Skeletal muscle satellite cell (primary cell): ENCODE measurements at regions not wholly inside any gene's neighbourhood (a gene's known extent, or its start where the extent isn't known, plus 50 kb on each side); places are given as distances from the start of the nearest gene placed in this dataset.

Experiments used
- H3K27me3 ChIP-seq: 2 replicates; pipeline ENCODE4 v1.7.0; 2013; ENCODE audit warnings: low read length; ENCODE audit not compliant: control insufficient read depth, insufficient read depth
- H3K36me3 ChIP-seq: 2 replicates; pipeline ENCODE4 v1.7.0; 2013; ENCODE audit warnings: mild to moderate bottlenecking, control low read depth, low read length; ENCODE audit not compliant: insufficient read depth
- H3K4me1 ChIP-seq: 2 replicates; pipeline ENCODE4 v1.7.0; 2013; ENCODE audit warnings: low read length; ENCODE audit not compliant: control insufficient read depth, insufficient read depth
- H3K4me2 ChIP-seq: 2 replicates; pipeline ENCODE4 v1.7.0; 2013; ENCODE audit warnings: mild to moderate bottlenecking, low read length
- H3K4me3 ChIP-seq: 2 replicates; pipeline ENCODE4 v1.7.0; 2013; ENCODE audit warnings: low read length
- H3K9ac ChIP-seq: 2 replicates; pipeline ENCODE4 v1.7.0; 2013; ENCODE audit warnings: mild to moderate bottlenecking, low read depth, low read length, moderate library complexity
- H3K9me3 ChIP-seq: replicated peaks from 2 replicates; pipeline ENCODE4 v1.7.0; 2013; ENCODE audit warnings: mild to moderate bottlenecking, control low read depth, low read length

DNA sequence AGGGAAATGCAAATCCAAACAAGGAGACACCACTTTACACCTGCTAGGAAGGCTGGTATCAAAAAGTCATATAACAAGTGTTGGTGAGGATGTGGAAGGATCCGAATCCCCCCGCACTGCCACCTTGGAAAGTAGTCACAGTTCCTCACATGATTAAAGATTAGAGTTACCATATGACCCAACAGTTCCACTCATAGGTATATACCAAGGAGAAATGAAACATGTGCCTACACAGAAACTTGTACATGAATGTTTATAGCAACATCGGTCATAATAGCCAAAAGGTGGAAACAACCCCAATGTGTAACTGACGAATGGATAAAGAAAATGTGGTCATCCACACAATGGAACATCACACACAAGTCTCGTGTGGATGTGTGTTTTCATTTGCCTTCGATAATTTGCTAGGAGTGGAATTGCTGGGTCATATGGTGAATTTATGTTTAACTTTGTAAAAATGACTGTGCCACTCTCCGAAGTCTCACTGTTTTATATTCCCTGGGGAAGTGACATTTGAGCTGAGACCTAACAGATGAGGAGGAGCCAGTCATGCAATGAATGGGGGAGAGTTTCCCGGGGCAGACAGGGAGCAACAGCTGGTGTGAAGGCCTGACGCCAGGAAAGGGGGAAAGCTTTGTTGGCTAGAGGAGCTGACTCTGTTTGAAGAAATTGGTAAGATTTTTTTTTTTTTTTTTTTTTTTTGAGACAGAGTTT lies 125.9 kb upstream of the MLN start:
- Histone ChIP-seq H3K4me2 (no peak overlapping the region), H3K27me3 (peaks cover 41% of the 10 kb centered on the region), H3K36me3 (no peaks in the 10 kb centered on the region), H3K9ac (no peak overlapping the region), H3K9me3 (no peaks in the 10 kb centered on the region), H3K4me1 (peaks cover 5% of the 10 kb centered on the region), H3K4me3 (no peak overlapping the region)

GRCh38 chr6:33927616-33928015 lies 123.8 kb upstream of the MLN start:
- no peaks in the 10 kb centered on the region for H3K36me3 ChIP-seq
- H3K4me1 ChIP-seq: peaks cover 5% of the 10 kb centered on the region
- no peak overlapping the region for H3K9ac ChIP-seq
- no peaks in the 10 kb centered on the region for H3K9me3 ChIP-seq
- H3K4me3 ChIP-seq: no peak overlapping the region
- no peak overlapping the region for H3K4me2 ChIP-seq
- H3K27me3 ChIP-seq: peaks cover 31% of the 10 kb centered on the region

GRCh38 chr6:33927112-33927511 lies 123.3 kb upstream of the MLN start:
- H3K36me3 ChIP-seq: no peaks in the 10 kb centered on the region
- H3K4me2 ChIP-seq: no peak overlapping the region
- no peaks in the 10 kb centered on the region for H3K9me3 ChIP-seq
- peaks cover 26% of the 10 kb centered on the region for H3K27me3 ChIP-seq
- no peak overlapping the region for H3K4me3 ChIP-seq
- peaks cover 5% of the 10 kb centered on the region for H3K4me1 ChIP-seq
- no peak overlapping the region for H3K9ac ChIP-seq

DNA sequence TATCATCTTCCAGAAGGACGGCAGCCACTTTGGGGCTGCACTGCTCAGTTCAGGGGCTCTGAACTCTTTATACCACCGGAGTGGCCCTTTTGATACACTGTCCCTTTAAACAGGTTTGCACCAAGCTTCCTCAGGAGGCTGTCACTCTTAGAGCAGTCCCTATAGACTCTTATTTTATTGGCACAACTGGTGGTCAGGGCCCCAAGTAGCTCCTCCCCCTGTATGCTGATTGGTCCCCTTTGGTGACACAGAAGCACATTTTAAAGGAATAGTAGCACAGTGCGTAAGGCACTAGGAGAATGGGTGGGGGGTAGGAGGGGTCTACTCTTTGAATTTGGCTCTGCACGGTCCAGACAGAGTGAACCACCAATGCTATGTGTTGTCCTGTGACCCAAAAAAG lies 122.6 kb upstream of the MLN start:
- Histone ChIP-seq H3K9me3 (no peaks in the 10 kb centered on the region), H3K9ac (no peak overlapping the region), H3K4me2 (no peak overlapping the region), H3K4me1 (peaks cover 5% of the 10 kb centered on the region), H3K4me3 (no peak overlapping the region), H3K27me3 (peaks cover 26% of the 10 kb centered on the region), H3K36me3 (no peaks in the 10 kb centered on the region)

DNA sequence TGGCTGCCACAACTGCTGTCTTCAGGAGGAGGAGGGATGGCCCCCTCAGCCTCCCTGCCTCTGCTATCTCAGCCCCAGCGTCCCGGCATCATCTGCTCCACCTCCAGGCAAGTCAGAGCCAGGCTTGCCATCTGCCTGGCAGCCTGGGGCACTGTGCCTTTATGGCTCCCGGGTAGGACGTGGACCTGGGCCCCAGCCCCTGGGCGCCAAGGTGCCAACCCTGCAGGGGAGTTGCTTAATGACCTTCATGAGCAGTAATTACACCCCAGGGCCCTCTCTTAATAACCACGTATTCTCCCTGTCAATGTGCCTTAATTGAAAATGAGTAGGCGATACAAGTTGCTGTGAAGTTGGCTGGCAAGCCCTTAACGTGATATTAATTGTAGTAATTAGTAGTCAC lies 122.1 kb upstream of the MLN start:
- Histone ChIP-seq H3K9me3 (no peaks in the 10 kb centered on the region), H3K36me3 (no peaks in the 10 kb centered on the region), H3K9ac (no peak overlapping the region), H3K4me2 (no peak overlapping the region), H3K27me3 (peaks cover 28% of the 10 kb centered on the region), H3K4me3 (no peak overlapping the region), H3K4me1 (peaks cover 5% of the 10 kb centered on the region)

GRCh38 chr6:33925210-33925609 lies 121.4 kb upstream of the MLN start:
- Histone ChIP-seq H3K4me3 (no peak overlapping the region), H3K4me2 (no peak overlapping the region), H3K9ac (no peak overlapping the region), H3K4me1 (no peaks in the 10 kb centered on the region), H3K36me3 (no peaks in the 10 kb centered on the region), H3K9me3 (no peaks in the 10 kb centered on the region), H3K27me3 (peaks cover 31% of the 10 kb centered on the region)

GRCh38 chr6:33924681-33925080 lies 120.9 kb upstream of the MLN start:
- Histone ChIP-seq H3K4me3 (no peak overlapping the region), H3K9ac (no peak overlapping the region), H3K27me3 (peaks cover 33% of the 10 kb centered on the region), H3K4me1 (no peaks in the 10 kb centered on the region), H3K4me2 (no peak overlapping the region), H3K9me3 (no peaks in the 10 kb centered on the region), H3K36me3 (no peaks in the 10 kb centered on the region)

GRCh38 chr6:33923857-33924514 lies 120.2 kb upstream of the MLN start:
- Histone ChIP-seq H3K9me3 (no peaks in the 10 kb centered on the region), H3K4me2 (no peak overlapping the region), H3K36me3 (no peaks in the 10 kb centered on the region), H3K4me1 (no peaks in the 10 kb centered on the region), H3K27me3 (peaks cover 33% of the 10 kb centered on the region), H3K9ac (no peak overlapping the region), H3K4me3 (no peak overlapping the region)

GRCh38 chr6:33921745-33922144 lies 117.9 kb upstream of the MLN start:
- Histone ChIP-seq H3K4me3 (no peak overlapping the region), H3K27me3 (peaks cover 41% of the 10 kb centered on the region), H3K4me1 (no peaks in the 10 kb centered on the region), H3K9me3 (no peaks in the 10 kb centered on the region), H3K4me2 (no peak overlapping the region), H3K9ac (no peak overlapping the region), H3K36me3 (no peaks in the 10 kb centered on the region)

DNA sequence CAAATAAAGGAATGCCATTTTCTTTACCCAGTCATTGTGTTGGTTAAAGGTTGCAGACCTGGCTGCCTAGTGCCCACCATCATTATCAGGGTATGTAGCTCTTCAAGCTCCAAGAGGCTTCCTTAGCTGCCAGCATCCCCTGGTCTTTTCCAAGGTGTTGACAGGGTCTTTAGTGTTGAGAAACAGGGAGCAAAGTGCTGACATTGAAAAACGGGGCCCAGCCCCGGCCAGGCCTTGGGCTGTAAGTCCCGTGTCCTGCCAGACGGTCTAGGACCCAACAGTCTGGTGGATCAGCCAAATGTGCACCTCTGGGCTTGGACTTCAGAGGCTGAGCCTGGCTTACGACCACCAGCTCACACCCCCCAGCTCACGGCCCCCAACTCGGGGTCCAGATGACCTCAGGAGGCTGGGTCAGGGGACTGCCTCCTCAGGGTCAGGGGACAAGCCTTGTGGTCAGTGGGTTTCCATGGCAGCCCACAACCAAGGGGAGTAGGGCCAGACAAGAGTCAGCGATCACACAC lies 114.4 kb upstream of the MLN start:
- H3K4me1 ChIP-seq: no peaks in the 10 kb centered on the region
- H3K9ac ChIP-seq: no peak overlapping the region
- H3K9me3 ChIP-seq: no peaks in the 10 kb centered on the region
- no peak overlapping the region for H3K4me2 ChIP-seq
- H3K36me3 ChIP-seq: no peaks in the 10 kb centered on the region
- no peak overlapping the region for H3K4me3 ChIP-seq
- peaks cover 41% of the 10 kb centered on the region for H3K27me3 ChIP-seq

DNA sequence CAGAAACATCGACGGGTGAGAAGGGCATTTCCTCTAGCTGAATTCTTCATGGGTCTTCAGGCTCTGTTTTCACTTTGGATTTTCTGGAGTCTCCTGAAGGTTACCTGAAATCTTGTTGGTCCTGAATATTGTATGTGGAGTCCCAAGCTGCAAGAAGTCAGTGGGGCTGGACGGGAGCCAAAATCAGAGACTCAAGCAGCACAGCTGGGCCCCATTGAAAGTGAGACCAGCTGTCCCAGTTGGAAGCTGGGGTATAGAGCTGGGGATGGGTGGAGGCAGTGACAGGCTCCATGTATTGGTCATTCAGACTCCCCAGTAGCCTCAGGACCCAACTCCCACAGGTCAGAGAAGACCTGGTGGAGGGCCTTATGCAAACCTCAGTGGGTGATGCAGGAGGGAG lies 111.3 kb upstream of the MLN start:
- no peaks in the 10 kb centered on the region for H3K9me3 ChIP-seq
- H3K36me3 ChIP-seq: no peaks in the 10 kb centered on the region
- H3K4me2 ChIP-seq: no peak overlapping the region
- peaks cover 57% of the 10 kb centered on the region for H3K27me3 ChIP-seq
- no peak overlapping the region for H3K4me3 ChIP-seq
- no peak overlapping the region for H3K9ac ChIP-seq
- no peaks in the 10 kb centered on the region for H3K4me1 ChIP-seq

DNA sequence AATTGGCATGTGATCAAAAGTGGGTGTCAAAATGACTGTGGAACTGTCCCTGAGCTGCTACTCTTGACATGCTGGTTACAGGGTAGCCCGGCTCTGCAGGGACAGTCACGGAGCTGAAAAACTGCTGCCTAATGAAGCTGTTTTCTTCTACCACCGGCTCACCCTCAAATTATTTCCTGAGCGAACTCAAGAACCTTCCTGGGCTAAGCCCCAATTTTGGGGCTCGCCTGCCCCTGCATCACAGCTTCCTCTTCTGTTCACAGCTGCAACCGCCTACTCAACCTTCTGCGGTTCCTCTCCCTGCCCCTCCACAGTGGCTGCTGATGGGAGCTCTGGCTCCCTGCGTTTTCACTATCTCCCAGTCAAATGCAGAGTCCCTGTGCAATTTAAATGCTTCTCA lies 110.8 kb upstream of the MLN start:
- Histone ChIP-seq H3K27me3 (peaks cover 56% of the 10 kb centered on the region), H3K4me2 (no peak overlapping the region), H3K4me1 (no peaks in the 10 kb centered on the region), H3K9ac (no peak overlapping the region), H3K36me3 (no peaks in the 10 kb centered on the region), H3K9me3 (no peaks in the 10 kb centered on the region), H3K4me3 (no peak overlapping the region)
